Tibial nerve (tissue), 3 donors: ENCODE measurements at regions not wholly inside any gene's neighbourhood (a gene's known extent, or its start where the extent isn't known, plus 50 kb on each side); places are given as distances from the start of the nearest gene placed in this dataset.

Experiments
- CTCF ChIP-seq, 5 experiments: fragments of 200-600 bp in 3 of 5; fragments of 450-650 bp in 2 of 5; sonication (generic) in 3 of 5; IDR thresholded peaks; one replicate each; pipeline ENCODE4 v1.5.1; 2016 to 2019; ENCODE audit warnings: antibody characterized with exemption in 5 of 5, mild to moderate bottlenecking in 3 of 5, moderate library complexity in 2 of 5
- POLR2A ChIP-seq, 2 donors: fragments of 450-650 bp; IDR thresholded peaks; one replicate each; pipeline ENCODE4 v1.6.1; 2017; ENCODE audit warnings: antibody characterized with exemption in 2 of 2, mild to moderate bottlenecking in 2 of 2, moderate library complexity in 2 of 2

DNA sequence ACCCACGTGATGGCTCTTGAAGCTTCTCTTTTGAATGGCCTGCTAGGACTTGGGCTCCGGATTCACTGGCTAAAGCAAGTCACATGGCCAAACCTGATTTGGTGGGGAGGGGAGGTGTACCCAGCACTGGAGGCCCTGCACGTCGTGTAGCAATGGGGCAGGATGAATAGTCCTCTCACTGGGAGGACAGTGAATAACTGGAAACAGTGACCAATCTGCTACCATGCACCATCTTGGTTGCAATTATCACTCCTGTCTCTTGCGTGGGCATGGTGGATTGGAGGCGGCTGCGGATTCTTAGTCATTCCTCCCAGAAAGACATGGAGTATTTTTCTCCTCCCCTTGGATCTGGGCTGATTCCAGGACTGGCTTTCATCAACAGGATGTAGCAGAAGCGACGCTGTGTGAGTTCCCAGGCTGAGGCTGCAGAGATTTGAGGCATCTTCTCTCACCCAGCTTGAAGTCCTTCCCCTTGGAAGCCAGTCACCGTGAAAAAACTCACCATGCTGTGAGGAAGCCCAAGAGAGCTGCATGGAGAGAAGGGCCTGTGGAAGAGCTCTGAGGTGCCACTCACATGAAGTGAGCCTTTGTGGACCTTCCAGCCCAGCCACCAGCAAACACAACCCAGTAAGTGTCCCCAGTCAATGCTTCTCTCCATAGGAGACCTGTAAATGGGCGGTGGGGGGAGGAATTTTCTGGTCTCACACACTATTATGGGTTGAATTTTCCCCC is 70.4 kb downstream of the IGLL1 start:
- TF ChIP-seq CTCF (IDR thresholded peaks at IDR 0.05) (no peak), POLR2A (IDR thresholded peaks at IDR 0.05) (no peak)
